Calu3 (cell line): ENCODE measurements at regions not wholly inside any gene's neighbourhood (a gene's known extent, or its start where the extent isn't known, plus 50 kb on each side); places are given as distances from the start of the nearest gene placed in this dataset.

Source experiments
- BruUV-seq: library from RNA; stranded (reverse); fragments of 400-500 nt; replicated peaks from 2 replicates; lab custom pipeline; 2021; lab: Mats Ljungman, UMichigan
- CTCF ChIA-PET: fragments of 300-600 bp; sonication (Branson Sonifier 250); formaldehyde crosslinking; loops from one replicate; lab custom pipeline; 2022; ENCODE audit warnings: antibody characterized with exemption; lab: Charles Lee
- DNase-seq: peaks from one replicate; pipeline ENCODE4 v3.0.0; 2022
- H3K27ac Mint-ChIP-seq: one replicate; pipeline ENCODE4 v1.8.0; 2022; ENCODE audit warnings: mixed read lengths; ENCODE audit not compliant: unreplicated experiment
- H3K27me3 Mint-ChIP-seq: one replicate; pipeline ENCODE4 v1.8.0; 2022; ENCODE audit warnings: mixed read lengths; ENCODE audit not compliant: unreplicated experiment
- H3K36me3 Mint-ChIP-seq: one replicate; pipeline ENCODE4 v1.8.0; 2022; ENCODE audit warnings: mild to moderate bottlenecking, moderate library complexity, mixed read lengths; ENCODE audit not compliant: insufficient read depth, unreplicated experiment
- H3K4me1 Mint-ChIP-seq: one replicate; pipeline ENCODE4 v1.8.0; 2022; ENCODE audit warnings: mild to moderate bottlenecking, low read depth, mixed read lengths; ENCODE audit not compliant: unreplicated experiment
- H3K4me3 Mint-ChIP-seq: one replicate; pipeline ENCODE4 v1.8.0; 2022; ENCODE audit warnings: mild to moderate bottlenecking, low read depth, moderate library complexity, mixed read lengths; ENCODE audit not compliant: unreplicated experiment
- H3K9me3 Mint-ChIP-seq: one replicate; pipeline ENCODE4 v1.8.0; 2022; ENCODE audit warnings: low read depth, mixed read lengths; ENCODE audit not compliant: unreplicated experiment
- CTCF ChIP-seq: fragments of 200-600 bp; IDR thresholded peaks from one replicate; pipeline ENCODE4 v1.8.0; 2022; ENCODE audit warnings: antibody characterized with exemption; ENCODE audit not compliant: unreplicated experiment
- intact Hi-C: fragments of 100-400 bp; cut with micrococcal nuclease; formaldehyde crosslinking; loops from one replicate; pipeline ENCODE4 v1.10.0; 2022; ENCODE audit not compliant: unreplicated experiment

GRCh38 chr2:215697003-215697402, 261.1 kb upstream of the FN1 start:
- Mint-ChIP-seq H3K27me3 (no peaks in the 10 kb centered on the region), H3K9me3 (peaks cover 4% of the 10 kb centered on the region), H3K4me1 (peaks cover 24% of the 10 kb centered on the region), H3K27ac (no peak overlapping the region), H3K36me3 (no peaks in the 10 kb centered on the region), H3K4me3 (no peak overlapping the region)
- intact Hi-C loops: no loop called here
- no TSS peak for BruUV-seq
- no peak for DNase-seq
- CTCF ChIA-PET: interaction anchor here (0.7 kb wide), 1 partner anchor 30 kb away, joined by 6 read pairs; no protein-coding TSS in a partner anchor
- no peak for TF ChIP-seq CTCF

- peaks cover 4% of the 10 kb centered on the region for H3K9me3 Mint-ChIP-seq
- intact Hi-C loops: no loop called here
- CTCF ChIA-PET: no interaction called here
- DNase-seq: no peak
- no peaks in the 10 kb centered on the region for H3K36me3 Mint-ChIP-seq
- no peak overlapping the region for H3K4me3 Mint-ChIP-seq
- H3K4me1 Mint-ChIP-seq: peaks cover 24% of the 10 kb centered on the region
- TF ChIP-seq CTCF: no peak
- no peak overlapping the region for H3K27ac Mint-ChIP-seq
- H3K27me3 Mint-ChIP-seq: no peaks in the 10 kb centered on the region
- BruUV-seq: no TSS peak
These were observed 260.0 kb upstream of the FN1 start for GRCh38 chr2:215695861-215696260.

DNA sequence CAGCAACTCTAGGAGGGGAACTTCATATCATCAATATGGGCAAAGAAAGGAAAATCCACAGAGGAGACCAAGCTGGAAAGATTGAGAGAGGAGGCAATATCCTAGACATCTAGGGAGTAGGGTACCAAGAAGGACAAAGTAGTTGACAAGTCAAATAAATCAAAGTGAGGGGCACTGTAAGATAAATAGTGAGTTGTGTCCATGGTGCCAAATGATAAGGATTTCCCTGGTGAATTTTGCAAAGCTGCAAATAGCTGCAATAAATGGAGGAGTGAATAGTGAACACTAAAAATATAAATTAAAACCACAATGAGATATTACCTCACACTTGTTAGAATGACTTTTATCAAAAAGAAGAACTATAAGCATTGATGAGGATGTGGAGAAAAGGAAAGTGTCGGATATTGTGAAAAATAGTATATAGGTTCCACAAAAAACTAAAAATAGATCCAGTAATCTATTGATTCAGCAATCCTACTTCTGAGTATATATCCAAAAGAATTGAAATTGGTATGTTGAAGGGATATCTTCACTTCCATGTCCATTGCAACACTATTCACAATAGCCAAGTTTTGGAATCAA, 258.2 kb upstream of the FN1 start:
- intact Hi-C loops: no loop called here
- Mint-ChIP-seq H3K4me1 (peaks cover 24% of the 10 kb centered on the region), H3K9me3 (peaks cover 4% of the 10 kb centered on the region), H3K36me3 (no peaks in the 10 kb centered on the region), H3K27me3 (no peaks in the 10 kb centered on the region), H3K27ac (peak overlapping the region; percentile 63), H3K4me3 (no peak overlapping the region)
- CTCF ChIA-PET: interaction anchor here (0.6 to 1.6 kb wide), 5 partner anchors 9 to 134 kb away, joined by 3 to 6 read pairs (median 4); no protein-coding TSS in a partner anchor
- BruUV-seq: no TSS peak
- DNase-seq: no peak
- TF ChIP-seq CTCF: no peak

DNA sequence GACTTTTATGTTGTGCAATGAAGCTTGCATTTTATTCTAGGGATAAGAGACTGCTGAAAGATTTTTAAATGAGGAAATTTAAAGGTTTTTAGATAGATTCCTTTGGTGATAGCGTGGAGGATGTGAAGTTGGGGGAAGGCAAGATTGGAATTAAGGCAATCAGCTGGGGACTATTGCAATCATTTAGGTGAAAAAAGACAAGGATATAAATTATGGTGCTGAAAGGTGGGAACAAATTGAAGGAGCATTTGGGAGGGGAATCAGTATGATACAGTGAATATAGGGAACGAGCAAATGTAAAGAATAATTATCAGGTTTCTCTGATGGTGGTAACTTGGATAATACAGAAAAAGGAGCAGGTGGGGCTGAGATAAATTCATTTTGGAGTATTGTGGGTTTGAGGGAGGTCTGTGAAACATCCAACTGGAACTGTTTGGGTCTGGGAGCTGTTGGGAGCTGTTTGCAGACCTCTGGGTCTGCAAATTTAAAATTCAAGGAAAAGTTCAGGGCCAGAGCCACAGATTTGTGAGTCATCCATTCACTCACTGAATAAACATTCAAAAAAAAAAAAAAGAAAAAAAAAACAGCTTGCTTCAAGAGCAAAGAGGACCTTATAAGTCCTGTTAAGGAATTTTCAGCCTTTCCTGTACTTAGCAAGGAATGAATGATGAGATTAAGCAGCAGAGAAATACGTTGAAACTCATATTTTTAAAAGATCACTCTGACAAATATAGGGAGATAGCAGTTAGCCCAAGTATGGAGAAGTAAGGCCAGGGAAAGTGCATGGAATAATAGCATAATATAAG, 257.5 kb upstream of the FN1 start:
- CTCF ChIA-PET: interaction anchor here (0.6 to 1.6 kb wide), 9 partner anchors 10 to 313 kb away, joined by 3 to 6 read pairs (median 4); no protein-coding TSS in a partner anchor
- H3K4me1 Mint-ChIP-seq: peaks cover 26% of the 10 kb centered on the region
- no TSS peak for BruUV-seq
- DNase-seq: peak; percentile 8
- H3K36me3 Mint-ChIP-seq: no peaks in the 10 kb centered on the region
- intact Hi-C loops: no loop called here
- no peak for TF ChIP-seq CTCF
- H3K27me3 Mint-ChIP-seq: no peaks in the 10 kb centered on the region
- peaks cover 4% of the 10 kb centered on the region for H3K9me3 Mint-ChIP-seq
- peak overlapping the region; percentile 18 for H3K4me3 Mint-ChIP-seq
- H3K27ac Mint-ChIP-seq: peak overlapping the region; percentile 63
